Activated CD8-positive, alpha-beta T cell treated with anti-CD3 and anti-CD28 coated beads for 36 hours (primary cell): ENCODE measurements at regions not wholly inside any gene's neighbourhood (a gene's known extent, or its start where the extent isn't known, plus 50 kb on each side); places are given as distances from the start of the nearest gene placed in this dataset.

Experiments
- ATAC-seq: fragments of 200-7000 bp; cut with Tn5 transposase; one replicate; pipeline ENCODE4 v1.10.0; 2021; ENCODE audit warnings: mild to moderate bottlenecking, moderate library complexity
- CTCF ChIA-PET: fragments of 350-600 bp; sonication (Branson Sonifier 250); formaldehyde crosslinking; loops from one replicate; lab custom pipeline; 2021; ENCODE audit warnings: antibody characterized with exemption; lab: Charles Lee
- POLR2A ChIA-PET: fragments of 350-600 bp; sonication (Branson Sonifier 250); formaldehyde crosslinking; loops from one replicate; lab custom pipeline; 2021; ENCODE audit warnings: antibody characterized with exemption; lab: Charles Lee
- DNase-seq: peaks from one replicate; pipeline ENCODE4 v3.0.0-alpha.2; 2020
- H3K27ac Mint-ChIP-seq: one replicate; pipeline ENCODE4 v1.8.0; 2021; ENCODE audit warnings: mild to moderate bottlenecking, mixed read lengths
- H3K27me3 Mint-ChIP-seq: one replicate; pipeline ENCODE4 v1.8.0; 2021; ENCODE audit warnings: mixed read lengths
- H3K36me3 Mint-ChIP-seq: one replicate; pipeline ENCODE4 v1.8.0; 2021; ENCODE audit warnings: low read depth, mixed read lengths
- H3K4me1 Mint-ChIP-seq: one replicate; pipeline ENCODE4 v1.8.0; 2021; ENCODE audit warnings: low read depth, mixed read lengths
- H3K4me3 Mint-ChIP-seq: one replicate; pipeline ENCODE4 v1.8.0; 2021; ENCODE audit warnings: mild to moderate bottlenecking, moderate library complexity, mixed read lengths
- H3K9me3 Mint-ChIP-seq: one replicate; pipeline ENCODE4 v1.8.0; 2021; ENCODE audit warnings: mixed read lengths
- CTCF ChIP-seq: fragments of 200-600 bp; IDR thresholded peaks from one replicate; pipeline ENCODE4 v1.8.0; 2022; ENCODE audit warnings: antibody characterized with exemption, mild to moderate bottlenecking
- intact Hi-C: fragments of 100-400 bp; cut with micrococcal nuclease; formaldehyde crosslinking; loops from one replicate; pipeline ENCODE4 v1.10.0; 2022

GRCh38 chr5:124873188-124873587, 126.7 kb upstream of the ZNF608 start:
- H3K27me3 Mint-ChIP-seq, result no peaks in the 10 kb centered on the region
- DNase-seq (no peak), ATAC-seq (no peak)
- intact Hi-C loops, result no loop called here
- no peaks in the 10 kb centered on the region for H3K36me3 Mint-ChIP-seq
- H3K4me1 Mint-ChIP-seq, result no peaks in the 10 kb centered on the region
- no peaks in the 10 kb centered on the region for H3K9me3 Mint-ChIP-seq
- ChIA-PET POLR2A (no interaction called here), CTCF (no interaction called here)
- no peak for TF ChIP-seq CTCF
- no peak overlapping the region for H3K27ac Mint-ChIP-seq
- H3K4me3 Mint-ChIP-seq, result no peak overlapping the region

- H3K9me3 Mint-ChIP-seq, result no peaks in the 10 kb centered on the region
- ATAC-seq, result no peak
- H3K4me1 Mint-ChIP-seq, result no peaks in the 10 kb centered on the region
- H3K36me3 Mint-ChIP-seq, result no peaks in the 10 kb centered on the region
- no peak overlapping the region for H3K27ac Mint-ChIP-seq
- no peaks in the 10 kb centered on the region for H3K27me3 Mint-ChIP-seq
- no peak for TF ChIP-seq CTCF
- DNase-seq, result no peak
- no peak overlapping the region for H3K4me3 Mint-ChIP-seq
- intact Hi-C loops, result no loop called here
- ChIA-PET POLR2A (no interaction called here), CTCF (no interaction called here)
Measured at GRCh38 chr5:124873713-124874112, 127.3 kb upstream of the ZNF608 start.

GRCh38 chr5:124876566-124876965, 130.1 kb upstream of the ZNF608 start:
- H3K36me3 Mint-ChIP-seq, result no peaks in the 10 kb centered on the region
- no peaks in the 10 kb centered on the region for H3K27me3 Mint-ChIP-seq
- ChIA-PET CTCF (no interaction called here), POLR2A (no interaction called here)
- no peak overlapping the region for H3K27ac Mint-ChIP-seq
- no peak for TF ChIP-seq CTCF
- no peaks in the 10 kb centered on the region for H3K4me1 Mint-ChIP-seq
- no peak overlapping the region for H3K4me3 Mint-ChIP-seq
- intact Hi-C loops, result no loop called here
- no peak for DNase-seq
- no peaks in the 10 kb centered on the region for H3K9me3 Mint-ChIP-seq
- no peak for ATAC-seq

- no peaks in the 10 kb centered on the region for H3K36me3 Mint-ChIP-seq
- ATAC-seq, result no peak
- no peak for TF ChIP-seq CTCF
- no peaks in the 10 kb centered on the region for H3K9me3 Mint-ChIP-seq
- H3K27ac Mint-ChIP-seq, result no peak overlapping the region
- H3K4me3 Mint-ChIP-seq, result no peak overlapping the region
- H3K27me3 Mint-ChIP-seq, result no peaks in the 10 kb centered on the region
- intact Hi-C loops, result no loop called here
- DNase-seq, result no peak
- ChIA-PET POLR2A (interaction anchor here (1.1 kb wide), 1 partner anchor 9 kb away, joined by 3 read pairs; no protein-coding TSS in a partner anchor), CTCF (no interaction called here)
- H3K4me1 Mint-ChIP-seq, result no peaks in the 10 kb centered on the region
Measured at GRCh38 chr5:124876983-124877382, 130.5 kb upstream of the ZNF608 start.

GRCh38 chr5:124877501-124878146, 131.2 kb upstream of the ZNF608 start:
- Mint-ChIP-seq H3K4me3 (no peak overlapping the region), H3K27me3 (no peaks in the 10 kb centered on the region), H3K9me3 (no peaks in the 10 kb centered on the region), H3K27ac (no peak overlapping the region), H3K4me1 (no peaks in the 10 kb centered on the region), H3K36me3 (no peaks in the 10 kb centered on the region)
- intact Hi-C loops, result no loop called here
- POLR2A ChIA-PET, result interaction anchor here (1.1 kb wide), 1 partner anchor 10 kb away, joined by 3 read pairs; no protein-coding TSS in a partner anchor
- no peak for TF ChIP-seq CTCF
- CTCF ChIA-PET, result no interaction called here
- ATAC-seq (no peak), DNase-seq (no peak)
